ENCODE measurements at regions not wholly inside any gene's neighbourhood (a gene's known extent, or its start where the extent isn't known, plus 50 kb on each side); places are given as distances from the start of the nearest gene placed in this dataset.

GRCh38 chr3:181637056-181637455, 74.7 kb upstream of the SOX2 start:
- Histone ChIP-seq H3K36me3 (replicated peaks in 1 of 2; ENCODE audit: control insufficient read depth in 1 of 2, insufficient read depth in 2 of 2, low read length in 1 of 2) (no peaks in the 10 kb centered on the region), H3K4me2 (no peak overlapping the region), H3K27me3 (ENCODE audit: insufficient read depth) (no peaks in the 10 kb centered on the region), H4K20me1 (ENCODE audit: insufficient read depth) (no peaks in the 10 kb centered on the region), H3K27ac (ENCODE audit: low read depth in 2 of 2, low read length in 1 of 2) (no peak overlapping the region), H3K79me2 (ENCODE audit: insufficient read depth) (no peaks in the 10 kb centered on the region), H3K9ac (no peak overlapping the region), H3K4me1 (ENCODE audit: control insufficient read depth in 1 of 2, insufficient read depth in 2 of 2, low read depth in 1 of 2, low read length in 1 of 2) (no peaks in the 10 kb centered on the region), H3K4me3 (ENCODE audit: low read depth in 2 of 2, low read length in 1 of 2) (no peak overlapping the region), H2AFZ (ENCODE audit: low read depth) (no peak overlapping the region), H3K9me2 (no peaks in the 10 kb centered on the region), H3F3A (replicated peaks; ENCODE audit: insufficient read depth) (peaks cover 4% of the 10 kb centered on the region), H3K9me3 (no peaks in the 10 kb centered on the region)
- WGBS (ENCODE audit: low lambda C conversion rate) = 90% methylated on average over 4 of the region's 4 CpGs
- CTCF ChIA-PET = interaction anchor here (1.1 kb wide), 1 partner anchor 35 kb away, joined by 3 read pairs; no protein-coding TSS in a partner anchor
- POLR2A ChIA-PET = no interaction called here
- TF ChIP-seq MXI1 (IDR thresholded peaks at IDR 0.05; ENCODE audit: low read depth, low read length) (no peak), SIN3A (IDR thresholded peaks at IDR 0.05; ENCODE audit: borderline replicate concordance, low read depth, low read length) (no peak), GATA2 (CRISPR knock-in tag; IDR thresholded peaks at IDR 0.05) (no peak), PBX3 (IDR thresholded peaks at IDR 0.05) (no peak), USF1 (IDR thresholded peaks at IDR 0.05; ENCODE audit: borderline replicate concordance, low read depth) (no peak), RXRA (IDR thresholded peaks at IDR 0.05; ENCODE audit: borderline replicate concordance, low read depth) (no peak), YY1 (IDR thresholded peaks at IDR 0.05; ENCODE audit: low read depth) (no peak), TAF1 (IDR thresholded peaks at IDR 0.05; ENCODE audit: borderline replicate concordance, low read depth, low read length) (no peak), REST (IDR thresholded peaks at IDR 0.05; ENCODE audit: low read depth, low read length) (no peak), RFX5 (IDR thresholded peaks at IDR 0.05; ENCODE audit: low read length) (no peak), CHD2 (IDR thresholded peaks at IDR 0.05; ENCODE audit: low read length, partially characterized antibody) (no peak), EZH2phosphoT487 (IDR thresholded peaks at IDR 0.05; ENCODE audit: borderline replicate concordance, low read depth) (no peak), FOXM1 (IDR thresholded peaks at IDR 0.05; ENCODE audit: low read depth) (no peak), ELF1 (IDR thresholded peaks at IDR 0.05) (no peak), TCF12 (IDR thresholded peaks at IDR 0.05) (no peak), FOSL2 (IDR thresholded peaks at IDR 0.05; ENCODE audit: borderline replicate concordance, low read depth) (no peak), EP300 (IDR thresholded peaks at IDR 0.05; ENCODE audit: borderline replicate concordance in 1 of 2, low read depth in 1 of 2, low read length in 1 of 2) (no peak), POLR2AphosphoS5 (IDR thresholded peaks at IDR 0.05; ENCODE audit: low read depth, low read length) (no peak)
- no peak for DNase-seq

All from SK-N-SH (cell line).